Neural progenitor cell (in vitro differentiated cells): ENCODE measurements at regions not wholly inside any gene's neighbourhood (a gene's known extent, or its start where the extent isn't known, plus 50 kb on each side); places are given as distances from the start of the nearest gene placed in this dataset.

ENCODE experiments used
- DNase-seq: peaks from one replicate; pipeline ENCODE4 v3.0.0-alpha.2; 2016; ENCODE audit warnings: low spot score
- H2AFZ ChIP-seq: fragments of 200-600 bp; sonication (generic); replicated peaks from 2 replicates; pipeline ENCODE4 v1.6.1; 2016; ENCODE audit warnings: antibody characterized with exemption
- H3F3A ChIP-seq: fragments of 200-600 bp; sonication (generic); 2 replicates; pipeline ENCODE4 v1.6.1; 2016; ENCODE audit warnings: antibody characterized with exemption, low read depth
- H3K27ac ChIP-seq: fragments of 200-600 bp; sonication (generic); 2 replicates; pipeline ENCODE4 v1.5.1; 2016; ENCODE audit warnings: mild to moderate bottlenecking
- H3K27me3 ChIP-seq: fragments of 200-600 bp; sonication (generic); 2 replicates; pipeline ENCODE4 v1.6.1; 2016; ENCODE audit warnings: mild to moderate bottlenecking, moderate library complexity
- H3K36me3 ChIP-seq: fragments of 200-600 bp; sonication (generic); 2 replicates; pipeline ENCODE4 v1.5.1; 2016
- H3K4me1 ChIP-seq: fragments of 200-600 bp; sonication (generic); 2 replicates; pipeline ENCODE4 v1.6.1; 2016; ENCODE audit warnings: mixed run types
- H3K4me2 ChIP-seq: fragments of 200-600 bp; sonication (generic); 2 replicates; pipeline ENCODE4 v1.6.1; 2016
- H3K4me3 ChIP-seq: fragments of 200-600 bp; sonication (generic); 2 replicates; pipeline ENCODE4 v1.5.1; 2016
- H3K79me2 ChIP-seq: fragments of 200-600 bp; sonication (generic); 2 replicates; pipeline ENCODE4 v1.6.1; 2016; ENCODE audit warnings: low read depth
- H3K9ac ChIP-seq: fragments of 200-600 bp; sonication (generic); 2 replicates; pipeline ENCODE4 v1.6.1; 2016
- H3K9me3 ChIP-seq: fragments of 200-600 bp; sonication (generic); 2 replicates; pipeline ENCODE4 v1.5.1; 2016; ENCODE audit warnings: low read depth
- H4K20me1 ChIP-seq: fragments of 200-600 bp; sonication (generic); 2 replicates; pipeline ENCODE4 v1.6.1; 2016; ENCODE audit warnings: low read depth
- H3K27ac Mint-ChIP-seq: 3 replicates; pipeline ENCODE4 v1.8.0; 2021; ENCODE audit warnings: mixed read lengths
- H3K27me3 Mint-ChIP-seq: 2 replicates; pipeline ENCODE4 v1.8.0; 2022; ENCODE audit warnings: low read depth, mild to moderate bottlenecking, inconsistent platforms, moderate library complexity, mixed read lengths; ENCODE audit not compliant: insufficient read depth
- H3K36me3 Mint-ChIP-seq: 3 replicates; pipeline ENCODE4 v1.8.0; 2021; ENCODE audit warnings: mixed read lengths
- H3K4me1 Mint-ChIP-seq: 3 replicates; pipeline ENCODE4 v1.8.0; 2021; ENCODE audit warnings: mixed read lengths
- H3K4me3 Mint-ChIP-seq: 3 replicates; pipeline ENCODE4 v1.8.0; 2021; ENCODE audit warnings: mild to moderate bottlenecking, moderate library complexity, mixed read lengths
- H3K9me3 Mint-ChIP-seq: 3 replicates; pipeline ENCODE4 v1.8.0; 2020; ENCODE audit warnings: mixed read lengths
- CTCF ChIP-seq: fragments of 200-600 bp; sonication (generic); IDR thresholded peaks from 2 replicates; pipeline ENCODE4 v1.5.1; 2017; ENCODE audit warnings: antibody characterized with exemption, mild to moderate bottlenecking
- EZH2 ChIP-seq: fragments of 200-600 bp; sonication (generic); IDR thresholded peaks from 2 replicates; pipeline ENCODE4 v1.6.1; 2017; ENCODE audit warnings: antibody characterized with exemption, mild to moderate bottlenecking, moderate library complexity
- EZH2phosphoT487 ChIP-seq: fragments of 200-600 bp; sonication (generic); IDR thresholded peaks from 2 replicates; pipeline ENCODE4 v1.6.1; 2017; ENCODE audit warnings: antibody characterized with exemption

- TF ChIP-seq EZH2phosphoT487: no peak
- TF ChIP-seq CTCF: no peak
- TF ChIP-seq EZH2: no peak
- H4K20me1 ChIP-seq: no peaks in the 10 kb centered on the region
- no peak overlapping the region for H3K27ac ChIP-seq
- H3K27me3 ChIP-seq: no peaks in the 10 kb centered on the region
- Mint-ChIP-seq H3K27ac (no peak overlapping the region), H3K27me3 (peaks cover 5% of the 10 kb centered on the region), H3K36me3 (no peaks in the 10 kb centered on the region), H3K4me1 (peaks cover 15% of the 10 kb centered on the region), H3K9me3 (no peaks in the 10 kb centered on the region), H3K4me3 (no peak overlapping the region)
- no peak overlapping the region for H3K4me3 ChIP-seq
- H3K9me3 ChIP-seq: no peaks in the 10 kb centered on the region
- no peak overlapping the region for H3K4me2 ChIP-seq
- no peak overlapping the region for H3K9ac ChIP-seq
- H3K79me2 ChIP-seq: no peaks in the 10 kb centered on the region
- no peaks in the 10 kb centered on the region for H3K4me1 ChIP-seq
- no peak overlapping the region for H2AFZ ChIP-seq
- no peak for DNase-seq
- no peaks in the 10 kb centered on the region for H3F3A ChIP-seq
- H3K36me3 ChIP-seq: no peaks in the 10 kb centered on the region
Measured at GRCh38 chr18:7466190-7466589, 100.9 kb upstream of the PTPRM start.

GRCh38 chr18:7467708-7468466 is 99.2 kb upstream of the PTPRM start:
- H3K36me3 Mint-ChIP-seq: no peaks in the 10 kb centered on the region

GRCh38 chr18:7470101-7470500 is 97.0 kb upstream of the PTPRM start:
- Histone ChIP-seq H3K4me1 (no peaks in the 10 kb centered on the region), H3K4me2 (no peak overlapping the region), H3K4me3 (no peak overlapping the region), H2AFZ (no peak overlapping the region), H4K20me1 (no peaks in the 10 kb centered on the region), H3K36me3 (no peaks in the 10 kb centered on the region), H3K27me3 (no peaks in the 10 kb centered on the region), H3K79me2 (no peaks in the 10 kb centered on the region), H3F3A (no peaks in the 10 kb centered on the region), H3K9ac (no peak overlapping the region), H3K27ac (no peak overlapping the region), H3K9me3 (no peaks in the 10 kb centered on the region)
- H3K4me3 Mint-ChIP-seq: no peak overlapping the region
- peaks cover 14% of the 10 kb centered on the region for H3K4me1 Mint-ChIP-seq
- peaks cover 5% of the 10 kb centered on the region for H3K27me3 Mint-ChIP-seq
- no peaks in the 10 kb centered on the region for H3K9me3 Mint-ChIP-seq
- no peaks in the 10 kb centered on the region for H3K36me3 Mint-ChIP-seq
- TF ChIP-seq EZH2: no peak
- TF ChIP-seq EZH2phosphoT487: no peak
- TF ChIP-seq CTCF: no peak
- H3K27ac Mint-ChIP-seq: peak overlapping the region; percentile 7
- no peak for DNase-seq

More at GRCh38 chr18:7467708-7468466, 99.2 kb upstream of the PTPRM start:
- Histone ChIP-seq H3K27me3 (no peaks in the 10 kb centered on the region), H2AFZ (peak overlapping the region; percentile 8), H3K36me3 (no peaks in the 10 kb centered on the region), H3K4me3 (no peak overlapping the region), H3K9ac (no peak overlapping the region), H3K27ac (no peak overlapping the region), H3K9me3 (no peaks in the 10 kb centered on the region), H3F3A (no peaks in the 10 kb centered on the region), H3K4me2 (no peak overlapping the region), H4K20me1 (no peaks in the 10 kb centered on the region), H3K79me2 (no peaks in the 10 kb centered on the region), H3K4me1 (no peaks in the 10 kb centered on the region)
- no peaks in the 10 kb centered on the region for H3K9me3 Mint-ChIP-seq
- TF ChIP-seq EZH2: no peak
- TF ChIP-seq EZH2phosphoT487: no peak
- TF ChIP-seq CTCF: no peak
- no peak overlapping the region for H3K27ac Mint-ChIP-seq
- H3K4me1 Mint-ChIP-seq: peaks cover 14% of the 10 kb centered on the region
- H3K27me3 Mint-ChIP-seq: peaks cover 5% of the 10 kb centered on the region
- H3K4me3 Mint-ChIP-seq: no peak overlapping the region
- DNase-seq: no peak
